Spinal cord (tissue), 9 donors: ENCODE measurements at regions not wholly inside any gene's neighbourhood (a gene's known extent, or its start where the extent isn't known, plus 50 kb on each side); places are given as distances from the start of the nearest gene placed in this dataset.

Experiments used
- DNase-seq, 6 donors: peaks; one replicate each; pipeline versions ENCODE4 v3.0.0 to v3.0.0-alpha.2; 2013 to 2015; ENCODE audit warnings: low spot score in 6 of 6, low read depth in 4 of 6
- H3K27ac ChIP-seq: one replicate; pipeline ENCODE4 v1.5.1; 2013; ENCODE audit warnings: low read depth, low read length, control low read depth
- H3K27me3 ChIP-seq: one replicate; pipeline ENCODE4 v1.6.1; 2013; ENCODE audit warnings: low read length; ENCODE audit not compliant: control insufficient read depth, insufficient read depth
- H3K36me3 ChIP-seq: one replicate; pipeline ENCODE4 v1.6.1; 2013; ENCODE audit warnings: low read length; ENCODE audit not compliant: control insufficient read depth, insufficient read depth
- H3K4me1 ChIP-seq: one replicate; pipeline ENCODE4 v1.6.1; 2013; ENCODE audit warnings: low read length; ENCODE audit not compliant: control insufficient read depth, insufficient read depth
- H3K4me3 ChIP-seq: one replicate; pipeline ENCODE4 v1.5.1; 2013; ENCODE audit warnings: low read depth, low read length, control low read depth
- H3K9me3 ChIP-seq: one replicate; pipeline ENCODE4 v1.6.1; 2013; ENCODE audit warnings: low read length; ENCODE audit not compliant: control insufficient read depth, insufficient read depth
- WGBS: methylation state at CpG from one replicate; pipeline ENCODE4 v1.1.5; 2013; ENCODE audit warnings: missing lambda C conversion rate; ENCODE audit not compliant: insufficient coverage; 5-methylcytosine and 5-hydroxymethylcytosine counted together
- donor health status: healthy.

- H3K4me3 ChIP-seq = no peak overlapping the region
- H3K27me3 ChIP-seq = no peaks in the 10 kb centered on the region
- WGBS = 87% methylated on average over 3 of the region's 6 CpGs
- no peaks in the 10 kb centered on the region for H3K9me3 ChIP-seq
- no peak overlapping the region for H3K27ac ChIP-seq
- no peak for DNase-seq
- no peaks in the 10 kb centered on the region for H3K4me1 ChIP-seq
- no peaks in the 10 kb centered on the region for H3K36me3 ChIP-seq
These were observed 61.3 kb upstream of the BZW1 start for GRCh38 chr2:200750323-200750910.

GRCh38 chr2:200751786-200752185 is 59.9 kb upstream of the BZW1 start:
- no peaks in the 10 kb centered on the region for H3K9me3 ChIP-seq
- DNase-seq = no peak
- no peak overlapping the region for H3K27ac ChIP-seq
- H3K27me3 ChIP-seq = no peaks in the 10 kb centered on the region
- no peaks in the 10 kb centered on the region for H3K4me1 ChIP-seq
- no CpG with 5 or more reads among the region's 2 CpGs for WGBS
- no peaks in the 10 kb centered on the region for H3K36me3 ChIP-seq
- no peak overlapping the region for H3K4me3 ChIP-seq

- Histone ChIP-seq H3K36me3 (no peaks in the 10 kb centered on the region), H3K4me3 (no peak overlapping the region), H3K27ac (no peak overlapping the region), H3K4me1 (no peaks in the 10 kb centered on the region), H3K9me3 (no peaks in the 10 kb centered on the region), H3K27me3 (no peaks in the 10 kb centered on the region)
- no peak for DNase-seq
- WGBS = 100% methylated on average over 2 of the region's 2 CpGs
These were observed 59.4 kb upstream of the BZW1 start for GRCh38 chr2:200752332-200752731.

GRCh38 chr2:200752835-200753234 is 58.9 kb upstream of the BZW1 start:
- no peak overlapping the region for H3K4me3 ChIP-seq
- no peaks in the 10 kb centered on the region for H3K27me3 ChIP-seq
- no peaks in the 10 kb centered on the region for H3K4me1 ChIP-seq
- no peak for DNase-seq
- no peak overlapping the region for H3K27ac ChIP-seq
- WGBS = no CpG with 5 or more reads among the region's 1 CpG
- no peaks in the 10 kb centered on the region for H3K9me3 ChIP-seq
- H3K36me3 ChIP-seq = no peaks in the 10 kb centered on the region

- DNase-seq = no peak
- Histone ChIP-seq H3K4me3 (no peak overlapping the region), H3K27ac (no peak overlapping the region), H3K27me3 (no peaks in the 10 kb centered on the region), H3K4me1 (no peaks in the 10 kb centered on the region), H3K9me3 (no peaks in the 10 kb centered on the region), H3K36me3 (no peaks in the 10 kb centered on the region)
- WGBS = 67% methylated on average over 1 of the region's 4 CpGs
These were observed 54.9 kb upstream of the BZW1 start for GRCh38 chr2:200756618-200757321.

- Histone ChIP-seq H3K27ac (no peak overlapping the region), H3K4me3 (no peak overlapping the region), H3K9me3 (no peaks in the 10 kb centered on the region), H3K27me3 (no peaks in the 10 kb centered on the region), H3K4me1 (no peaks in the 10 kb centered on the region), H3K36me3 (no peaks in the 10 kb centered on the region)
- 53% methylated on average over 4 of the region's 4 CpGs for WGBS
- no peak for DNase-seq
These were observed 54.3 kb upstream of the BZW1 start for GRCh38 chr2:200757399-200757798.

GRCh38 chr2:200758341-200758740 is 53.4 kb upstream of the BZW1 start:
- WGBS = 93% methylated on average over 2 of the region's 4 CpGs
- H3K27ac ChIP-seq = no peak overlapping the region
- no peak overlapping the region for H3K4me3 ChIP-seq
- H3K9me3 ChIP-seq = no peaks in the 10 kb centered on the region
- no peaks in the 10 kb centered on the region for H3K4me1 ChIP-seq
- DNase-seq = no peak
- no peaks in the 10 kb centered on the region for H3K36me3 ChIP-seq
- no peaks in the 10 kb centered on the region for H3K27me3 ChIP-seq

GRCh38 chr2:200761266-200761665 is 50.4 kb upstream of the BZW1 start:
- no CpG with 5 or more reads among the region's 1 CpG for WGBS
- H3K9me3 ChIP-seq = no peaks in the 10 kb centered on the region
- H3K4me1 ChIP-seq = no peaks in the 10 kb centered on the region
- H3K4me3 ChIP-seq = no peak overlapping the region
- DNase-seq = no peak
- no peak overlapping the region for H3K27ac ChIP-seq
- no peaks in the 10 kb centered on the region for H3K36me3 ChIP-seq
- no peaks in the 10 kb centered on the region for H3K27me3 ChIP-seq
